ENCODE measurements at regions not wholly inside any gene's neighbourhood (a gene's known extent, or its start where the extent isn't known, plus 50 kb on each side); places are given as distances from the start of the nearest gene placed in this dataset.

DNA sequence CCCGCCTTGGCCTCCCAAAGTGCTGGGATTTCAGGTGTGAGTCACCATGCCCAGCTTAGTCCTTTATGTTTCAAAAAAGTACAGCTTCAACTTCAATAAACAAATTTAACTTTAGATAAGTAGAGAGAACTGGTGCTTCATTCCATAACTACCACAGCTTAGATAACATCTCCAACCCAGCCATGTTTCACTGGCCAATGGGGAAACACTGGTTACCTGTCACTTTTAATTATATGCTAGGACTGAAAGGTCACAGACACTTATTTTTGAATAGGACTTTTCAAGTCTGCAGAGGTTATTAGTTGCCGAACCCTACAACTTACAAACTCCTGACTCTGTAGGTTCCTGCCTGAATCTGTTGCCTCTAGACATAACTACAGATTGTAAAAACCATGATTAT lies 56.5 kb upstream of the ST6GALNAC3 start:
- no peaks in the 10 kb centered on the region for H3K36me3 ChIP-seq (ENCODE audit: insufficient read depth, low read length)
- H2AFZ ChIP-seq (ENCODE audit: low read length), result no peak overlapping the region
- DNase-seq (ENCODE audit: low spot score), result no peak
- no peak overlapping the region for H3K27ac ChIP-seq (ENCODE audit: low read depth, low read length, poor library complexity, severe bottlenecking)
- no peaks in the 10 kb centered on the region for H3K79me2 ChIP-seq (ENCODE audit: insufficient read depth, low read depth, low read length)
- ChIA-PET CTCF (ENCODE audit: unreplicated experiment) (no interaction called here), POLR2A (interaction anchor here (0.7 kb wide), 1 partner anchor 300 kb away, joined by 6 read pairs; no protein-coding TSS in a partner anchor)
- TF ChIP-seq, protein P1, sequence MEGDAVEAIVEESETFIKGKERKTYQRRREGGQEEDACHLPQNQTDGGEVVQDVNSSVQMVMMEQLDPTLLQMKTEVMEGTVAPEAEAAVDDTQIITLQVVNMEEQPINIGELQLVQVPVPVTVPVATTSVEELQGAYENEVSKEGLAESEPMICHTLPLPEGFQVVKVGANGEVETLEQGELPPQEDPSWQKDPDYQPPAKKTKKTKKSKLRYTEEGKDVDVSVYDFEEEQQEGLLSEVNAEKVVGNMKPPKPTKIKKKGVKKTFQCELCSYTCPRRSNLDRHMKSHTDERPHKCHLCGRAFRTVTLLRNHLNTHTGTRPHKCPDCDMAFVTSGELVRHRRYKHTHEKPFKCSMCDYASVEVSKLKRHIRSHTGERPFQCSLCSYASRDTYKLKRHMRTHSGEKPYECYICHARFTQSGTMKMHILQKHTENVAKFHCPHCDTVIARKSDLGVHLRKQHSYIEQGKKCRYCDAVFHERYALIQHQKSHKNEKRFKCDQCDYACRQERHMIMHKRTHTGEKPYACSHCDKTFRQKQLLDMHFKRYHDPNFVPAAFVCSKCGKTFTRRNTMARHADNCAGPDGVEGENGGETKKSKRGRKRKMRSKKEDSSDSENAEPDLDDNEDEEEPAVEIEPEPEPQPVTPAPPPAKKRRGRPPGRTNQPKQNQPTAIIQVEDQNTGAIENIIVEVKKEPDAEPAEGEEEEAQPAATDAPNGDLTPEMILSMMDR (conservative IDR thresholded peaks at IDR 0.05; ENCODE audit: low read length), result no peak
- no peak for TF ChIP-seq EZH2phosphoT487 (IDR thresholded peaks at IDR 0.05; ENCODE audit: borderline replicate concordance, low read depth, low read length)
- no peak overlapping the region for H3K4me3 ChIP-seq (ENCODE audit: low read depth, low read length, poor library complexity, severe bottlenecking)
- no TSS peak for BruUV-seq (replicated peaks)
- H3K4me2 ChIP-seq (ENCODE audit: low read length), result no peak overlapping the region
- H3K4me1 ChIP-seq (ENCODE audit: insufficient read depth, low read length, poor library complexity, severe bottlenecking), result no peaks in the 10 kb centered on the region
- H3K9me3 ChIP-seq (ENCODE audit: low read length), result no peaks in the 10 kb centered on the region
- H3K9me2 ChIP-seq (ENCODE audit: insufficient read depth, low read length), result no peaks in the 10 kb centered on the region
- H4K20me1 ChIP-seq (ENCODE audit: insufficient read depth, low read length), result no peaks in the 10 kb centered on the region
- intact Hi-C loops (cut with micrococcal nuclease; ENCODE audit: unreplicated experiment), result no loop called here

DNA sequence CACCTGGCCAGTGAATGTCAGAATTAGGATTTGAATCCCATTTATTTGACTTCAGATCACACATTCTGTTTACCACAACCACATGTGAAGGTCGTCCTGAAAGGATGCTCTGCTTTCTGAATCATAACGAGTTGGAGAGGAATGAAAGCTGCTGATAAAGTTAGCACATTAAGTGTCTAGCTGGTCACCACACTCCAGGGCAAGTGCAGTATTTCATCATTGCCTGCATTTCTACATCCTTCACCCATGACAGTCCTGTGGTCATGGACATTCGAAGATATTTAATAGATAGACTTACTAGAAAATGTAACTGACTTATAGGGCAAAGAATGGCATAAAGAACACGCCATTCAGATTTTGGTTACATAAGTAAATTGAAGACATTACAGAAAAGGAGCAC lies 52.7 kb upstream of the ST6GALNAC3 start:
- BruUV-seq (replicated peaks), result no TSS peak

More for the DNA sequence above, 52.7 kb upstream of the ST6GALNAC3 start:
- Histone ChIP-seq H4K20me1 (ENCODE audit: insufficient read depth, low read length) (no peaks in the 10 kb centered on the region), H3K27ac (ENCODE audit: low read depth, low read length, poor library complexity, severe bottlenecking) (no peak overlapping the region), H3K9me3 (ENCODE audit: low read length) (no peaks in the 10 kb centered on the region), H3K36me3 (ENCODE audit: insufficient read depth, low read length) (no peaks in the 10 kb centered on the region), H3K9me2 (ENCODE audit: insufficient read depth, low read length) (no peaks in the 10 kb centered on the region), H3K4me3 (ENCODE audit: low read depth, low read length, poor library complexity, severe bottlenecking) (no peak overlapping the region), H3K4me1 (ENCODE audit: insufficient read depth, low read length, poor library complexity, severe bottlenecking) (no peaks in the 10 kb centered on the region), H2AFZ (ENCODE audit: low read length) (no peak overlapping the region), H3K79me2 (ENCODE audit: insufficient read depth, low read depth, low read length) (no peaks in the 10 kb centered on the region), H3K4me2 (ENCODE audit: low read length) (no peak overlapping the region)
- intact Hi-C loops (cut with micrococcal nuclease; ENCODE audit: unreplicated experiment), result no loop called here
- CTCF ChIA-PET (ENCODE audit: unreplicated experiment), result no interaction called here
- no peak for DNase-seq (ENCODE audit: low spot score)
- POLR2A ChIA-PET, result interaction anchor here (0.5 to 1.3 kb wide), 2 partner anchors 9 to 18 kb away, joined by 3 to 4 read pairs; no protein-coding TSS in a partner anchor
- TF ChIP-seq, protein P1 (conservative IDR thresholded peaks at IDR 0.05; ENCODE audit: low read length), result no peak
- TF ChIP-seq EZH2phosphoT487 (IDR thresholded peaks at IDR 0.05; ENCODE audit: borderline replicate concordance, low read depth, low read length), result no peak

All from OCI-LY7 (cell line).